ENCODE measurements at regions not wholly inside any gene's neighbourhood (a gene's known extent, or its start where the extent isn't known, plus 50 kb on each side); places are given as distances from the start of the nearest gene placed in this dataset.
A peak's percentile ranks its signal among the peaks of the same experiment; 100 is the strongest.

DNA sequence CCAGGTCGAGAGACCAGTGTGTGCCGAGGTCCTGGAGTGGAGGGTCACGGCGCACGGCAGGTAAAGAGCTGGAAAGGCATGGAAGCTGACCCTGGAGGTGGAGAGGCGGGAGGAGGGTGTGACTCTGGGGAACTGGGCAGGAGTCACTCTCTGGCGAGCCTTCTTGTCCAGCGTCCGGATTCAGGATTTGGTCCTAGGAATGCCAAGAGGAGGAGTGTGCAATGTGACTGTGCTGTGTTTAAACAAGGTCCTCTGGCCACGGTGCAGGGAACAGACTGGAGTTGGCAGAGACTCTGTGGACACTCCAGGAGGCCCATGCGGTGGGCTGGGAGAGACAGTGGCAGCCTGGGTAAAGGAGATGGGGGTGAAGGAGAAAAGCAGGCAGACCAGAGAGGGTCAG lies 64.2 kb upstream of the CASZ1 start:
- Mint-ChIP-seq H3K4me1 (no peaks in the 10 kb centered on the region), H3K4me3 (no peak overlapping the region), H3K27ac (ENCODE audit: low read depth) (no peak overlapping the region), H3K36me3 (ENCODE audit: insufficient read depth) (peaks cover 1% of the 10 kb centered on the region), H3K27me3 (peaks cover 30% of the 10 kb centered on the region), H3K9me3 (no peaks in the 10 kb centered on the region)
- no peak for ATAC-seq (replicated peaks; ENCODE audit: extremely low read depth, poor library complexity, severe bottlenecking)
- no peak for DNase-seq (ENCODE audit: low spot score in 2 of 2)

DNA sequence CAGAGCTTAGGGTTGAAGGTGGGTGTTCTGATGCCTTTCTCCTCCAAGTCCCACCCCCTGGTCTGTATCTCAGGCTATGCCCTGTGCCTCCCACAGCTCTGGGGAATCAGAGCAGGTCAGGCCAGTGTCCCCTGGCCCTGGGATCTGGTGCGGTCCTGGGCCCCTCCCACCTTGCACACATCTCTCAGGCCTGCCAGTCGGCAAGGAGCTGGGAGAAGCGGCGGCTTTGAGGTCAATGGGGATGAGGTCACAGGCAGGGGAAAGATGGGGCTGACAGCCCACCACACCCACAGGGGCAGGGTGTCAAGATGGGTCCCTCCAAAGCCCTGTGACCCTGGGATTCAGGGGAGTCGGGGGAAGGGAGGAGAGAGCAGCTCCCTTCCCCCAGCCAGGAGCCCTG lies 65.4 kb upstream of the CASZ1 start:
- peaks cover 1% of the 10 kb centered on the region for H3K36me3 Mint-ChIP-seq (ENCODE audit: insufficient read depth)

DNA sequence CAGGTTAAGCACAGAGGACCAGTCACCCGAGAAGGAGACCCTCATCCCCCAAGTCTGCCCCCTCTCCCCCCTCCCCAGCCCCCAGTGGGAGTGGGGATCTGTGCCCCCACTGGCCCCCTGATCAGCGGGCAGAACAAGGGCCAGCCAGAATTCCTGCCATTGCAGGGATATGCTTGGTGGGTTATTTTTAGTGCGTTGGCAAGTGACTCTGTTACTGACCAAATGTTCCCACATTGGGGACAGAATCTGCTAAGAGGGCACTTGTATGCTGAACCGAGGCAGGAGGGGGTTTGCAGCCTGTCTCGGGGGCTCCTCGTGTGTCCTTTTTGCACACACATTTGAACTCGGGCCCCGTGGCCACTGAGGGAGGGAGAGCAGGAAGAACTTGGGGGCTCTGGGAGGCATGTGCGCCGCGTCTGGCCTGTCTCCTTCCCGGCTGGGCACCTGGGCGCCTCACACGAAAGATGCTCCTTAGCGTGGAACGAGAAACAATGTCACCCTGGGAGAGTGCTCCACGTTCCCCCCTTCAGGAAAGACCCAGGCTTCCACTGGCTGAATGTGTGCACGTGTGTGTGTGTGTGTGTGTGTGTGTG lies 66.4 kb upstream of the CASZ1 start:
- ATAC-seq (replicated peaks; ENCODE audit: extremely low read depth, poor library complexity, severe bottlenecking) (no peak), DNase-seq (ENCODE audit: low spot score in 2 of 2) (no peak)
- Mint-ChIP-seq H3K36me3 (ENCODE audit: insufficient read depth) (peaks cover 1% of the 10 kb centered on the region), H3K27me3 (peaks cover 45% of the 10 kb centered on the region), H3K4me1 (peaks cover 6% of the 10 kb centered on the region), H3K27ac (ENCODE audit: low read depth) (no peak overlapping the region), H3K9me3 (no peaks in the 10 kb centered on the region), H3K4me3 (no peak overlapping the region)

More for the DNA sequence above, 65.4 kb upstream of the CASZ1 start:
- H3K4me3 Mint-ChIP-seq: no peak overlapping the region
- H3K27ac Mint-ChIP-seq (ENCODE audit: low read depth): no peak overlapping the region
- H3K27me3 Mint-ChIP-seq: peaks cover 37% of the 10 kb centered on the region
- DNase-seq (ENCODE audit: low spot score in 2 of 2) (no peak), ATAC-seq (replicated peaks; ENCODE audit: extremely low read depth, poor library complexity, severe bottlenecking) (no peak)
- H3K9me3 Mint-ChIP-seq: no peaks in the 10 kb centered on the region
- no peaks in the 10 kb centered on the region for H3K4me1 Mint-ChIP-seq

DNA sequence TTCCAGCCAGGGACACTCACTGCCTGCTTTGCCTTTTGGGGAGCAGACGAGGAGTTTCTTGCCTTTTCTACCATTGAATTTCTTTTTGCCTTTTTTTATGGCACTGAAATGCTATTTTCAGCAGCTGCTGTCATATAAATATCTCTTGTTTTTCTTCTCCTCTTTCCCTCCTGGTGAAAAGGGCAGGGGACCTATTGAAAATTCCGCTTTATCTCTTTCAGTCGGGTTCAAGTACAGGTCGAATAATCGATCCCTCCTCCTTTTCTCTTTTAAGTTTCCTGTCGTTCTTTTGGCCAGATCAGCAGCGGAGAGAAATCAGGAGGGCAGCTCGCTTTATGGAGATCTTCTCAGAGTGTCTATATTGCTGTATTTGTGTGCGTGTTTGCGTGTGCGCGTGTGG lies 67.4 kb upstream of the CASZ1 start:
- H3K27me3 Mint-ChIP-seq: peaks cover 55% of the 10 kb centered on the region
- DNase-seq (ENCODE audit: low spot score in 2 of 2) (no peak), ATAC-seq (replicated peaks; ENCODE audit: extremely low read depth, poor library complexity, severe bottlenecking) (no peak)
- H3K4me1 Mint-ChIP-seq: peaks cover 8% of the 10 kb centered on the region
- H3K4me3 Mint-ChIP-seq: no peak overlapping the region
- H3K27ac Mint-ChIP-seq (ENCODE audit: low read depth): no peak overlapping the region
- no peaks in the 10 kb centered on the region for H3K9me3 Mint-ChIP-seq
- H3K36me3 Mint-ChIP-seq (ENCODE audit: insufficient read depth): peaks cover 1% of the 10 kb centered on the region

DNA sequence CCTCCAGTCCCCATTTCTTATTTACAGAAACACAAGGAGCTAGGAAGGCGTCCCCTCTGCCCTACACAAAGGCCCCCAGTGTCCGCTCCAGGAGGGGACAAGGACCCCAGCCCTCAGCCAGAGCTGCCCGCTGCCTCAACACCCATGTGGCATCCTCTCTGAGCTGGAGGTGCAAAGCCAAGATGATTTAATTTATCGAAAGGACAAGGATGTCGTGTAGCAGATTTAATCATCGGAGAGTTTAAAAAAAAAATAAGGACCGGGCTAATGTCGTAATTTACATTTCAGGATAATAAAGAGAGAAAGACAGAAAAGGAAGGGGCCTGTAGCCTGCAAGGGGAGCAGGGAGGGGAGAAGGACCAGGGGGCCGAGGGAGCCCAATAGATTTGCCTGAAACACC lies 68.3 kb upstream of the CASZ1 start:
- Mint-ChIP-seq H3K4me1 (peaks cover 8% of the 10 kb centered on the region), H3K4me3 (no peak overlapping the region), H3K27ac (ENCODE audit: low read depth) (no peak overlapping the region), H3K27me3 (peaks cover 59% of the 10 kb centered on the region), H3K9me3 (no peaks in the 10 kb centered on the region), H3K36me3 (ENCODE audit: insufficient read depth) (peaks cover 1% of the 10 kb centered on the region)
- DNase-seq (ENCODE audit: low spot score in 2 of 2): no peak
- no peak for ATAC-seq (replicated peaks; ENCODE audit: extremely low read depth, poor library complexity, severe bottlenecking)

DNA sequence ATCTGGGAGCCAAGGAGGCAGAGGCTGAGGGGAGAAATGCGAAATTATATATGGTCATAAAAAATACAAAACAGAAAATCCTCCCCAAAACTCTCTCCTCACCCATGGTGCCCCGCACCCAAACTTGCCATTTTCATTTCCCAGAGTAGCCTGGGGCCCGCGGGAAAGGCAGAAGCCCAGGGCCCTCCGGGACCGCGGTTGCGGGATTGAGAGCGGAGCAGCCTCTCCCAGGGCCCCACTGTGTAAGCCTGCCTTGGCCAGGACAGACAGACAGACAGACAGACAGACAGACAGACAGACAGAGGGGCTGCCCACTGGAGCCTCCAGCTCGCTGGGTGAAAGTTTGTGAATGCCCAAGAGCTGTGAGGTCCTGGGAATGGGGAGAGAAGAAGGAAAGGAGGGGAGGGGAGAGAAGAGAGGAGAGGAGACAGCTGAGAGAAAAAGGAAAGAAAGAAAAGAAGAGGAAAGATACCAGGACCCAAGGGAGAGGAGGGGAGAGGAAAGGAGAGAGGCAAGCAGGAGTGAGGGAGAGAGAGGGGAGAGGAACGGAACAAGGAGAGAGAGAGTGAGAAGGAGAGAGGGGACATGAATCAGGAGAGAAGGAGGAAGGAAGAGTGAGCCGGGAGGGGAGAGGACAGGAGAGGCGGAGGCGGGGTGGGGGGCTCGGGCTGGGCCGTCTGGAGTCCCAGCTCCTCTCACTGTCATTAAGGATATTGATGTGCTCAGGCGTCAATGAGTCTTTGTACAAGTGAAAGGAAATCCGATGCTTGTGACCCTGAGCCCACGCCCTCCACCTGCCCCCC lies 69.3 kb upstream of the CASZ1 start:
- no peak for DNase-seq (ENCODE audit: low spot score in 2 of 2)
- ATAC-seq (replicated peaks; ENCODE audit: extremely low read depth, poor library complexity, severe bottlenecking): no peak
- Mint-ChIP-seq H3K4me1 (peaks cover 8% of the 10 kb centered on the region), H3K27me3 (peaks cover 68% of the 10 kb centered on the region), H3K4me3 (peak overlapping the region; percentile 18), H3K9me3 (no peaks in the 10 kb centered on the region), H3K27ac (ENCODE audit: low read depth) (no peak overlapping the region), H3K36me3 (ENCODE audit: insufficient read depth) (no peaks in the 10 kb centered on the region)

DNA sequence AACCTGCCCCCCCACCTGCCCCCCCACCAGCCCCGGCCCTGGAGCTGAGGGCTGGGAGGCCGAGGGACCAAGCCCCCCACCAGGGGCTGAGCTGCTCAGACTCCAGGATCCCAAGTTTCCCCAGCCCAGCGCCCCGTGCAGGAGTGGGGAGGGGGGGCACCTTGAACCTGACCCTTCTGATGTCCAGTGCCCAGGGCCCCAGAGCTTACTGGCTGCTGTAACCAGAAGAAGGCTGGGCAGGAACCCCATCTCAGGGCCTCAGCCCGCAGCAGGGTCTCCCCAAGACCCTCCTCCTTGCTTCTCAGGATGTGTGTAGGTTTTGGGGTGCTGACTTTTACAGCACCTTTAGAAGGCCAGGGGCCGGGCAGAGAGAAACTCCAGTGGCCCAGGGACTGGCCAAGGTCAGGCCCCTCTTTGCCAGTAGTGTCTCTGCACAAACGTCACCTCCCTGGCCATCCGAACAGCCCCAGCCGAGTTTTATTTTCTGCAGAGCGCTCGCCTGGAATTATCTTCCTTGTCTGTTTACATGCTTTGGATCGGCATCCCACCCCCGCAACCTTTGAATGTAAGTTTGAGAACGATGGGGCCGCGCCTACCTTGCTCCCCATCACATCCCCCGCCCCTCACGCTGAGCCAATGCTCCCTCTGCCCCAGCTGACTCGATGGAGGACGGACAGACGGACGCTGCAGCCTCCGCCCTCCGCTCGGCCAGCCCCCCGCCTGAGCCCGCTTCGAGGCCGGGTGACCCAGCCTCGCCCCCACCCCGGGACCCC lies 70.1 kb upstream of the CASZ1 start:
- Mint-ChIP-seq H3K27me3 (peaks cover 74% of the 10 kb centered on the region), H3K4me3 (peak overlapping the region; percentile 63), H3K36me3 (ENCODE audit: insufficient read depth) (no peaks in the 10 kb centered on the region), H3K4me1 (peaks cover 8% of the 10 kb centered on the region), H3K27ac (ENCODE audit: low read depth) (no peak overlapping the region), H3K9me3 (no peaks in the 10 kb centered on the region)
- DNase-seq (ENCODE audit: low spot score in 2 of 2) (no peak), ATAC-seq (replicated peaks; ENCODE audit: extremely low read depth, poor library complexity, severe bottlenecking) (no peak)

DNA sequence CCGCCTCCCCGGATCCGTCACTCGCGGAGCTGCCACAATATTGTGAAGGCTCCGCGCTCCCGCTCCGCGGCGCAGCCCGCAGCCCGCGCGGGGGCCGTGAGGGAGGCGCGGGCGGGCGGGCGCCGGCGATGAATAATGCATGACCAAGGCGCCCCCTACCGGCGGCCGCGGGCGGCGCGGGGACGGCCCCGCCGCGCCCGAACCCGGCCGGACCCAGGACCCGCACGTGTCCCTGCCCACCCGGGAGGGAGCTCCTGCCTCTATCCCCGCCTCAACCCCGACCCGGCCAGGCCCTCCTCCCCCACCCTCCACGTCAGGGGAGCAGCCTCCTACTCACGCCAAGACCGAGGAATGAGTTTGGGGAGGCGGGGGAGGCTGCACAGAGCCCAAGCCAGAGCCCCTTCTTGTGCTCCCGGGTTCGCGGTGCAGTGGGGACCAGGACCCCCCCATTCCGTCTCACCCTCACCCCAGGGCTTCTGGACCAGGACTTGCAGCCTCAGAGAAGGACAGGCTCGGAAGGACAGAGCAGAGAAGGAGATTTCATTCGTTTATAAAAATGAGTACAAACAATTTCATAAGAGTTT lies 70.8 kb upstream of the CASZ1 start:
- Mint-ChIP-seq H3K9me3 (no peaks in the 10 kb centered on the region), H3K36me3 (ENCODE audit: insufficient read depth) (no peaks in the 10 kb centered on the region), H3K27me3 (peaks cover 74% of the 10 kb centered on the region), H3K27ac (ENCODE audit: low read depth) (no peak overlapping the region), H3K4me1 (peaks cover 8% of the 10 kb centered on the region), H3K4me3 (peak overlapping the region; percentile 63)
- ATAC-seq (replicated peaks; ENCODE audit: extremely low read depth, poor library complexity, severe bottlenecking) (peak; percentile 78), DNase-seq (ENCODE audit: low spot score in 2 of 2) (peak; percentile 36 to 60)

DNA sequence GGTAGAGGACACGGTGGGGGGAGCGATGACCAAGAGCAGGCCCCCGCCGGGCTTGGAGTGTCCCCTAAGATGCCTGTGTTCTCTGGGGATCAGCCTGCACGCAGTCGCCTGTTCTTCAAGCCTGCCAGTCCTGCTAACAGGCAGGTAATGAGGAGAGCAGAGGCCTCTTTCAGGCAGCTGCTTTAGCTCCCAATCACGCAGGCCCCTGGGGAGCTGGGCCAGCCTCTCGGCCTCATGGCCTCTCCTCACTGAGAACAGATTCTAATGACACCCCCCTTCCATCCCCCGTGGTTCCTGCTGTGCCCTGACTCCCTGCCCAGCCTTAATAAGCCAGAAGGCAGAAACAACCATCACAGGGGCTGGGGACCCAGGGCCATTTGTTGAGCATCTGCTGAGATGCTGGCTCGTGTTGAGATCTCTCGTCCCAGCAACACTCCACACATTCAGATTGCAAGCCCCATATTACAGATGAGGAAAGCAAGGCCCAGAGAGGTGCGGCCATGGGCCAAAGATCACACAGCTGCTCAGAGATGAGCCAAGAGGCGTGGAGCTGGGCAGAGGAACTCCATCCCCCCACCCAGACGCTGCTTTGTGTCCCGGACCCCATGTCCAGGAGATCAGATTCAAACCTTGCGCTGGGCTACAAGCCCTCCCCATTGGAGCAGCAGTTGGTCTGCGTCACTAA lies 71.6 kb upstream of the CASZ1 start:
- DNase-seq (ENCODE audit: low spot score in 2 of 2) (no peak), ATAC-seq (replicated peaks; ENCODE audit: extremely low read depth, poor library complexity, severe bottlenecking) (no peak)
- Mint-ChIP-seq H3K27me3 (peaks cover 72% of the 10 kb centered on the region), H3K27ac (ENCODE audit: low read depth) (no peak overlapping the region), H3K36me3 (ENCODE audit: insufficient read depth) (no peaks in the 10 kb centered on the region), H3K9me3 (no peaks in the 10 kb centered on the region), H3K4me3 (no peak overlapping the region), H3K4me1 (peaks cover 8% of the 10 kb centered on the region)

DNA sequence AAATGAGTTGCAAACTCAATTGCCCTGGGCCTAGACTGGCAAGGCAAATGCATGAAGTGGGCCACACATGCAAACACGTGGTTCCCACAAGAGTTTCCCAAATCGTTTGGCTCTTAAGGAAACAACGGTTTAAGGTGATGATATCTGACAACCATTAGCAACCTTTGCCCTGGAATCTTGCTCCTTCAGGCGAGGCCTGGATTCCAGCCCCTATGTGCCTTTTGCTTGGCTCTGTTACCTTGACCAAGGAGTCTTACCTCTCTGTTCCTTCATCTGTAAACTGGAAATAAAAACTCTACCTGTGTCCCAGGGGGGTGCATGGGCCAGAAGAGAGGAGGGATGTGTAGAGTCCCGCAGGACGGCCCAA lies 72.1 kb upstream of the CASZ1 start:
- H3K27me3 Mint-ChIP-seq: peaks cover 72% of the 10 kb centered on the region
- peaks cover 8% of the 10 kb centered on the region for H3K4me1 Mint-ChIP-seq
- no peaks in the 10 kb centered on the region for H3K9me3 Mint-ChIP-seq
- H3K4me3 Mint-ChIP-seq: no peak overlapping the region
- H3K27ac Mint-ChIP-seq (ENCODE audit: low read depth): no peak overlapping the region
- no peaks in the 10 kb centered on the region for H3K36me3 Mint-ChIP-seq (ENCODE audit: insufficient read depth)
- DNase-seq (ENCODE audit: low spot score in 2 of 2): no peak
- no peak for ATAC-seq (replicated peaks; ENCODE audit: extremely low read depth, poor library complexity, severe bottlenecking)

DNA sequence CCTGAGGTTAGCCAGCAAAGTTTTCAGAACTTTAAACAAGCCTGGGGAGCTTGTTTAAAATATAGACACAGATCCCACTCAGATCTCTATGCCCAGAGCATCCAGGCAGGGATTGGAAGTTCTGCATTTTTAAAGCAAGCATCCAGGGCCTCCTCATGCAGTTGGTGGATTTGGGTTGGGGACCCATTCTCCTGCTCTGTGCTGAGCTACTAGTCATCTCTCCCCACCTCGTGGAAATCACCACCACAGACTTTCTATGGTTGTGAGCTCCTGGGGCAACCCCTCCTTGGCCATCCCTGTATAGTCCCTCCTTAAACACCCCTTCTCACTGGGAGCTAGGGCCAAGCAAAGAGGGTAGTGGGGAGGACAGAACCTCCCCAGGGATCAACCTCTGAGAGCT lies 73.5 kb upstream of the CASZ1 start:
- Mint-ChIP-seq H3K27me3 (peaks cover 68% of the 10 kb centered on the region), H3K9me3 (no peaks in the 10 kb centered on the region), H3K4me3 (no peak overlapping the region), H3K27ac (ENCODE audit: low read depth) (no peak overlapping the region), H3K4me1 (peaks cover 8% of the 10 kb centered on the region), H3K36me3 (ENCODE audit: insufficient read depth) (no peaks in the 10 kb centered on the region)
- DNase-seq (ENCODE audit: low spot score in 2 of 2) (no peak), ATAC-seq (replicated peaks; ENCODE audit: extremely low read depth, poor library complexity, severe bottlenecking) (no peak)

DNA sequence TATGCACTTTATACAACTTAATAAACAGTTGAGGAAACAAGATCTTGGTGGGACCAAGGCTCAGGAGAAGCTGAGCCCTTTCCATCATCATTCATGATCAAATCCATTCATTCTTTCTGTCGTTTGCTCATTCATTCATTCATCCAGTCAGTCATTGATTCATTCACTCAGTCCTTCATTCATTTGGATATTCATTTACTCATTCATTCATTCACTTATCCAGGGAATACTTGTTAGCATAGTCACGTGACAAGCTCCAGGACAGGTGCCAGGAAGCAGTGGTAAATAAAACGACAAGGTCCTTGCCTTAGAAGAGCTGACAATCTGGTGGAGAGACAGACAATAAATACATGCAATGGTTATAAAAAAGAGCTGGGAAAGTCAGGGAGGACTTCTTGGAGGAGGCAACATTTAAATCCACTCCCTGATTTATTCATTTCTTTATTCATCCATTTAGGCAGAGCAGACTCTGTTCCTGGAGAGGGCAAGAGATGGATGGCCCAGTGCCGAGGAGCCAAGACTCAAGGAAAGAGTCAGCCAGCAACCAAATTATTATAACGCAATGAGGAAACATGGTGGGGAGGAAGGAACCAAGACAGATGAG lies 74.1 kb upstream of the CASZ1 start:
- H3K4me3 Mint-ChIP-seq: no peak overlapping the region
- ATAC-seq (replicated peaks; ENCODE audit: extremely low read depth, poor library complexity, severe bottlenecking) (no peak), DNase-seq (ENCODE audit: low spot score in 2 of 2) (no peak)
- H3K9me3 Mint-ChIP-seq: no peaks in the 10 kb centered on the region
- H3K36me3 Mint-ChIP-seq (ENCODE audit: insufficient read depth): no peaks in the 10 kb centered on the region
- no peak overlapping the region for H3K27ac Mint-ChIP-seq (ENCODE audit: low read depth)
- H3K27me3 Mint-ChIP-seq: peaks cover 62% of the 10 kb centered on the region
- H3K4me1 Mint-ChIP-seq: peaks cover 8% of the 10 kb centered on the region

All from central memory CD8-positive, alpha-beta T cell (primary cell).